ENCODE measurements at regions not wholly inside any gene's neighbourhood (a gene's known extent, or its start where the extent isn't known, plus 50 kb on each side); places are given as distances from the start of the nearest gene placed in this dataset.
"Not testable (repeated sequence)": the region's sequence is repeated elsewhere in the genome, so short reads cannot be mapped to it uniquely, and the experiment has no call there.

DNA sequence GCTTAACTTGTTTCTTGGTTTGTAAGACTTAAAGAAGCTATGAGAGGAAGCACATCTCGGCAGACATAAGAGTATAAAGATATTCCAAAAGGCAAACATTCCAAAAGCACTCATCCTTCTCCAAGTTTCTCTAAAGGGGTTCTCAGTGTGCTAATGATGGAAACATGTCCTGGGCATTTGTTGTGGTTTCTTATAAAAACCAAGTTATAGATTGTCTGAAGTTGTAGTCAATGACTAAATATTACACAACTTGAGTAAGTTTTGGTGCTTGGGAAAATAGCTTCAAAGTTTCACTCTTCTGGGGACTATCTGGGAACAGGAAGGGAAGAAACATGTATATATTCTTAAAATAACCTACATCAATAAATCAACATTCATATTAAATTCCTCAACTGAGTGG lies 128.3 kb upstream of the TBX18 start:
- TF ChIP-seq, protein P1, sequence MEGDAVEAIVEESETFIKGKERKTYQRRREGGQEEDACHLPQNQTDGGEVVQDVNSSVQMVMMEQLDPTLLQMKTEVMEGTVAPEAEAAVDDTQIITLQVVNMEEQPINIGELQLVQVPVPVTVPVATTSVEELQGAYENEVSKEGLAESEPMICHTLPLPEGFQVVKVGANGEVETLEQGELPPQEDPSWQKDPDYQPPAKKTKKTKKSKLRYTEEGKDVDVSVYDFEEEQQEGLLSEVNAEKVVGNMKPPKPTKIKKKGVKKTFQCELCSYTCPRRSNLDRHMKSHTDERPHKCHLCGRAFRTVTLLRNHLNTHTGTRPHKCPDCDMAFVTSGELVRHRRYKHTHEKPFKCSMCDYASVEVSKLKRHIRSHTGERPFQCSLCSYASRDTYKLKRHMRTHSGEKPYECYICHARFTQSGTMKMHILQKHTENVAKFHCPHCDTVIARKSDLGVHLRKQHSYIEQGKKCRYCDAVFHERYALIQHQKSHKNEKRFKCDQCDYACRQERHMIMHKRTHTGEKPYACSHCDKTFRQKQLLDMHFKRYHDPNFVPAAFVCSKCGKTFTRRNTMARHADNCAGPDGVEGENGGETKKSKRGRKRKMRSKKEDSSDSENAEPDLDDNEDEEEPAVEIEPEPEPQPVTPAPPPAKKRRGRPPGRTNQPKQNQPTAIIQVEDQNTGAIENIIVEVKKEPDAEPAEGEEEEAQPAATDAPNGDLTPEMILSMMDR (conservative IDR thresholded peaks at IDR 0.05) = no peak
- no peak for TF ChIP-seq ZFX (IDR thresholded peaks at IDR 0.05)
- H3K27ac ChIP-seq = no peak overlapping the region

DNA sequence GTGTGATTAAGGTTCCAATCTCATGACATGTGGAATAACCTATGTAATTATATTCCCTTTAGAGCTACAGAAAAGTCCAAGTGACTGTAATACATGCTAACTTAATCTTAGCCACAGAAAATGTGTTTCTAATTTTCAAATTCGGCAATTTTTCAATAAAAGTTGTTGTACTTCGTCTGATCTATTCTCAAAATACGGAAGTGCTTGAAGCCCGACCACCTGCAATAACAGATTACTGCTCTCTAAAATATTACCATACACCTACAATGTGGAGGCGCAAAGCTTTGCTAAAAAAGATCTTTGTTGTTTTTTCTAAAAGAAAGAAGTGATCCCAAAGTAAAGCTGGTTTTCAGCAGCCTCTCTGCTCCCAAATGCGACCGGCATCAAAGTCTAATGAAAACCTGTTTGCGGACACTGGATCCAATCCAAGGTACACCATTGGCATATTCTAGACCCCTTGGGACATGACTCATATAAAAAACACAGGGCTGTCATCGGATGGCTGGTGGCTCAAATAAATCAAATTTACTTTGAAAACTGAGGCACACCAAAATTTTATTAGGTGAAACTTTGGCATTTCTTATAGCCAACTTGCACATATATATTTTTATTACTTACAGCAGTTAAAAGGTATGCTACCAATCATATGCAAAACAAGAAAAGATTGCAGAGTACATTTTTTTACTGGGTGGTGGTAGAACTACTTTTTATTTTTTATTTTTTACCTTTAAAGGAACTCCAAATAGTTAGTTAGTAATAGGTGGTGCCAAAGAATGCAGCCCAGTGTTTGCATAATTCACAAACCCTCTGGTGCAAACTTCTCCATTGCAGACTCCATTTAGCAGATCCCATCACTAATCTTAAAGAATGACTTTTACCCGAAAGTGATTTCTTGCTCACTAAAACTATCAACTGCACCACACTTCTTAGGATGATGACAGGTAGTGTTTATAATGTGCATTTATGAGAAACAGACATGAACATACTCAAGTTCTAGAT lies 118.7 kb upstream of the TBX18 start:
- H3K27ac ChIP-seq = no peak overlapping the region
- no peak for TF ChIP-seq ZFX (IDR thresholded peaks at IDR 0.05)
- TF ChIP-seq, protein P1 (conservative IDR thresholded peaks at IDR 0.05) = no peak

DNA sequence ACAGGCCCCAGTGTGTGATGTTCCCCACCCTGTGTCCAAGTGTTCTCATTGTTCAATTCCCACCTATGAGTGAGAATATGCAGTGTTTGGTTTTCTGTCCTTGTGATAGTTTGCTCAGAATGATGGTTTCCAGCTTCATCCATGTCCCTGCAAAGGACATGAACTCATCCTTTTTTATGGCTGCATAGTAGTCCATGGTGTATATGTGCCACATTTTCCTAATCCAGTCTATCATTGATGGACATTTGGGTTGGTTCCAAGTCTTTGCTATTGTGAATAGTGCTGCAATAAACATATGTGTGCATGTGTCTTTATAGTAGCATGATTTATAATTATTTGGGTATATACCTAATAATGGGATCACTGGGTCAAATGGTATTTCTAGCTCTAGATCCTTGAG lies 115.0 kb upstream of the TBX18 start:
- not testable (repeated sequence) for H3K27ac ChIP-seq

DNA sequence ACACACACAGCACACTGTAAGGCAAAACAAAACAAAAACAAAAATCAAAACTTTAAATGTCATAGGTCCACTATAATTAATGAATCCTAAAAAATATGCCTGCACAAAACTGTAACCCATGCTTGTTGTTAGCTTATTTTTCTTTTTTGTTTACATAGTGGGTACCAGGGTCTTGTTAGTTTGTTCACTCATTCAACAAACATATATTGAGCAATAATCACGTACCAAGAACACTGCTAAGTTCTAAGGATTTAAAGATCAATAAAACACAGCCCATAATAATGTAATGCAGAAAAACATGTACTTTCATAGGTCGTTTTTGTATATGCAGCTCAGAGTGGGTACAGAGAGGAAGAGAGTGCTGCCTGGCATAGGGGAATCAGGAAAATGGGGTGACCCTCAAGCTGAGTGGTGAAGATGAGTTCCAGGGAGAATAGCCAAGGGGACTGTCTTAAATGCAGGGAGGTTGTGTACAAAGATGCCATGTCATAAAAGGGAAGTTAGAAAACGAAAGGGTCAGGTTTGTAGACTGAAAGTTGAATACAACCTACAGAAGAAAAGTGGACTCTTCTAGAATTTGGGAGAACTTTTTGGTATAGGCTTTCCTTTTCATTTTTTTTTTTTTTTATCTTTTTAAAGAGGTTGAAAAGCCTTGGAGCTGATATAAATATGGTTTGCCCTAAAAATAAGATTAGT lies 113.3 kb upstream of the TBX18 start:
- no peak for TF ChIP-seq ZFX (IDR thresholded peaks at IDR 0.05)
- TF ChIP-seq, protein P1 (conservative IDR thresholded peaks at IDR 0.05) = no peak

DNA sequence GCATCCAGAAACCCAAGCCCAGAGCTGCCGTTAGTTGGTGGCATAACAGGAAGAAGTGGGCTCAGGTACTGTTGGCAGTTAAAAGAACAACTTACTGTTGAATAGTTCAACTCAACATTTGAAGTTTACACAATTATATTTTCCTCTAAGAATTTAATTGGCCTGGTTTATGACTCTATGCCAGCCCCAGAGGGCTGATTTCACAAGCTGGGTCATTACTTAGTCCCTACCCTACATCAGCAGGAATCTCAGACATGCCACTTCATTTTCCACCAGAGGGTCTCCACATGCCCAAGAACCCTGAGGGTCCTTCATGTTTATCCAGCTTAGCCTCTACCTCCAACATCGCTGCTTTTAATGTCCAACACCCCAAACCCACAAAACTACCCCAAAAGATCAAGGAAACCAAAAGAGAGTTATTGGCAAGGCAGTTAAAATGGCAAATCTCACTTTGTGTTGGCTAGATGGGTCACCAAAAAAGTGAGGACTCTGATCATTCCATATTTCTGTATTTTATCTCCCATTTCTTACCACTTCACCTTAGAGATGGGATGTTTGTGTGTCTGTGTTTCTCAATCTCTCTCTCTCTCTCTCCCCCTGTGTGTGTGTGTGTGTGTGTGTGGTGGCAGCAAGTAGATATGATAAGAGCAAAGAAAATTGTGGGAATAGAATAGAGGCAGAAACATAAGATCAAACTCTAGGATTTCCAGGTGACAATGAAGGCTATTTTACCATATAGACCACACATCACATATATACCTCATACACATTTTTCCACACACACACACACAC lies 112.5 kb upstream of the TBX18 start:
- no peak for TF ChIP-seq ZFX (IDR thresholded peaks at IDR 0.05)
- H3K27ac ChIP-seq = no peak overlapping the region

More for the DNA sequence above, 113.3 kb upstream of the TBX18 start:
- no peak overlapping the region for H3K27ac ChIP-seq

DNA sequence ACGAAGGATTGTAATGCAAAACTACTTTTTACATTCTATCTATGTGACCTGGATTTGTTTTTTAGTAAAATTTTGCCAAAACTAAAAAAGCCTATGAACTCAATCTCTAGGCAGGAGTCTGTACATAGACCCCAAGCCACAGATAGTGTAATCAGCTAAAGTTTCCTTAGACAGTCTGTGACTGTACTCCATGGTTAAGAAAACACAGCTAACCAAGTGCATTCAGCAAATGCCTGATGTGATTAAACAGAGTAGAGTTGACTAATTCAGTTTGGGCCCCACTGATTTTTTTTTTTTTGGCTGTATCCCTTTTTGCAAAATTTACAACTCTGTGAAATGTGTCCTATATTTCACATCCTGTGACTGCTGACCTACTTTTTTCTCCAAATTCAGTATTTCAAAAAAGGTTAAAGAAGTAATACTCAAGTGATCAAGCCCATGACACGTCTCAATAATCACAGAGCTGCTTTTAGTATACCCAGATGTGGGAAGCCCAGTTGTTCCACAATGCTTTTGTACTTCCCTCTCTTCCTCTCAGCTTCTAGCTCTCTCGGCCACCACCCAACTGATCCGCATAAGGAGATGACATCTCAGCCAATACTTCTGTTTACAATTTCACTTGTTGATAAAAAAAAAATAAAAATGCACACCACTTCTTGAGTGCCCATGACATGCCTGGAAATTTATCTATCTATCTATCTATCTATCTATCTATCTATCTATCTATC lies 108.8 kb upstream of the TBX18 start:
- TF ChIP-seq, protein P1 (conservative IDR thresholded peaks at IDR 0.05) = no peak
- no peak for TF ChIP-seq ZFX (IDR thresholded peaks at IDR 0.05)

DNA sequence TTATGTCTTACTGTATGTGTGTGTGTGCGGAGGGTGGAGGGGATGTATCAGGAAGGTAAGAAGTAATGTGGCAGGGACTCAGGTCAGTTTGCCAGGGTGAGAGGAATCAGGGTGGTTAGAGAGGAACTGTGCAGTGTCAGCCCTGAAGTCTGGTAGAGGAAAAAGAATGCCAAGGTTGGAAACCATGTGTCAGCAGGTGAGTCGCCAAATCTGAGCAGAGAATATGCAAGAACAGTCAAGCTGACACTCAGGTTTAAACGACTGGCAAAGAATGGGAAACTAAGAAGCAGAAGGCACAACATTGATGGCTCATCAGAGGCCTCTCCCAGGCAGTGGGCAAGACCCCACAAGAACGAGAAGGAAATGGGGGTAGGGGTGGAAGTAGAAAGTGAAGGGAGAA lies 107.5 kb upstream of the TBX18 start:
- H3K27ac ChIP-seq = no peak overlapping the region
- TF ChIP-seq, protein P1 (conservative IDR thresholded peaks at IDR 0.05) = no peak
- no peak for TF ChIP-seq ZFX (IDR thresholded peaks at IDR 0.05)

More for the DNA sequence above, 108.8 kb upstream of the TBX18 start:
- H3K27ac ChIP-seq = no peak overlapping the region

Measured in C4-2B (cell line).